Smooth muscle cell (in vitro differentiated cells): ENCODE measurements at regions not wholly inside any gene's neighbourhood (a gene's known extent, or its start where the extent isn't known, plus 50 kb on each side); places are given as distances from the start of the nearest gene placed in this dataset.

Experiments
- DNase-seq: peaks from one replicate; lab custom pipeline; 2025; ENCODE audit not compliant: unreplicated experiment; lab: John Stamatoyannopoulos, UW
- H2AFZ ChIP-seq: fragments of 200-600 bp; sonication (generic); 2 replicates; pipeline ENCODE4 v1.6.0; 2016; ENCODE audit warnings: antibody characterized with exemption, low read depth, mild to moderate bottlenecking
- H3F3A ChIP-seq: fragments of 200-600 bp; sonication (generic); 2 replicates; pipeline ENCODE4 v1.6.0; 2017; ENCODE audit warnings: antibody characterized with exemption, low read depth
- H3K27ac ChIP-seq: fragments of 200-600 bp; sonication (generic); 2 replicates; pipeline ENCODE4 v1.5.1; 2016; ENCODE audit warnings: low read depth, mild to moderate bottlenecking
- H3K27me3 ChIP-seq: fragments of 200-600 bp; sonication (generic); 2 replicates; pipeline ENCODE4 v1.6.1; 2016; ENCODE audit warnings: low read depth, mild to moderate bottlenecking
- H3K36me3 ChIP-seq: fragments of 200-600 bp; sonication (generic); 2 replicates; pipeline ENCODE4 v1.5.1; 2016; ENCODE audit warnings: low read depth
- H3K4me1 ChIP-seq: fragments of 200-600 bp; sonication (generic); 2 replicates; pipeline ENCODE4 v1.5.1; 2016; ENCODE audit warnings: low read depth
- H3K4me2 ChIP-seq: fragments of 200-600 bp; sonication (generic); 2 replicates; pipeline ENCODE4 v1.6.0; 2016; ENCODE audit warnings: mild to moderate bottlenecking
- H3K4me3 ChIP-seq: fragments of 200-600 bp; sonication (generic); 2 replicates; pipeline ENCODE4 v1.5.1; 2016; ENCODE audit warnings: mild to moderate bottlenecking
- H3K79me2 ChIP-seq: fragments of 200-600 bp; sonication (generic); 2 replicates; pipeline ENCODE4 v1.6.0; 2016; ENCODE audit warnings: low read depth, mild to moderate bottlenecking
- H3K9ac ChIP-seq: fragments of 200-600 bp; sonication (generic); 2 replicates; pipeline ENCODE4 v1.6.0; 2016; ENCODE audit warnings: low read depth
- H3K9me3 ChIP-seq: fragments of 200-600 bp; sonication (generic); replicated peaks from 2 replicates; pipeline ENCODE4 v1.5.1; 2016; ENCODE audit warnings: low read depth
- H4K20me1 ChIP-seq: fragments of 200-600 bp; sonication (generic); 2 replicates; pipeline ENCODE4 v1.6.0; 2016; ENCODE audit warnings: low read depth
- WGBS: methylation state at CpG from one replicate; pipeline ENCODE4 v1.1.7; 2016; ENCODE audit warnings: low lambda C conversion rate; 5-methylcytosine and 5-hydroxymethylcytosine counted together
- TF ChIP-seq, protein P1 (sequence below): fragments of 200-600 bp; sonication (generic); IDR thresholded peaks from 2 replicates; pipeline ENCODE4 v1.5.1; 2017; ENCODE audit warnings: borderline replicate concordance, mild to moderate bottlenecking, antibody characterized with exemption; ENCODE audit not compliant: insufficient read depth, poor library complexity, severe bottlenecking

DNA sequence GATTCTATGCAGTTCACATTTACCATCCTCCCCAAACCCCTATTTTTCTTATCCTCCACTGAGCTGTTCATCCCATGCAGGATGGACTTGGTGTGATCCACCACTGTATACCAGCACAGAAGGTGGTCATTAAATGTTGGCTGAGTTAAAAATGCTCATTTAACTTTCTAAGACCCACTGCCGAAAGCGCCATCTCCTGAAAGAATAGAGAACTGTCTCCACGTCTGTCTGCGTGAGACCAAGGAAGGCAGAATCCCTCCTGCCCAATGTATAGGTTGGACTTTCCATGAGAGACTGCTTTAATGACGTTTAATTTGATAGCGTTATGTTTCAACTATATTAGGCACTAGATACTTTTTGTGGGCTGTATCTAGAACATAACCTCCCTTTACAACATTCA, 124.3 kb downstream of the GPAM start:
- no peaks in the 10 kb centered on the region for H3K27me3 ChIP-seq
- H3F3A ChIP-seq: no peaks in the 10 kb centered on the region
- no peaks in the 10 kb centered on the region for H3K36me3 ChIP-seq
- no peaks in the 10 kb centered on the region for H4K20me1 ChIP-seq
- no peak overlapping the region for H3K27ac ChIP-seq
- TF ChIP-seq, protein P1, sequence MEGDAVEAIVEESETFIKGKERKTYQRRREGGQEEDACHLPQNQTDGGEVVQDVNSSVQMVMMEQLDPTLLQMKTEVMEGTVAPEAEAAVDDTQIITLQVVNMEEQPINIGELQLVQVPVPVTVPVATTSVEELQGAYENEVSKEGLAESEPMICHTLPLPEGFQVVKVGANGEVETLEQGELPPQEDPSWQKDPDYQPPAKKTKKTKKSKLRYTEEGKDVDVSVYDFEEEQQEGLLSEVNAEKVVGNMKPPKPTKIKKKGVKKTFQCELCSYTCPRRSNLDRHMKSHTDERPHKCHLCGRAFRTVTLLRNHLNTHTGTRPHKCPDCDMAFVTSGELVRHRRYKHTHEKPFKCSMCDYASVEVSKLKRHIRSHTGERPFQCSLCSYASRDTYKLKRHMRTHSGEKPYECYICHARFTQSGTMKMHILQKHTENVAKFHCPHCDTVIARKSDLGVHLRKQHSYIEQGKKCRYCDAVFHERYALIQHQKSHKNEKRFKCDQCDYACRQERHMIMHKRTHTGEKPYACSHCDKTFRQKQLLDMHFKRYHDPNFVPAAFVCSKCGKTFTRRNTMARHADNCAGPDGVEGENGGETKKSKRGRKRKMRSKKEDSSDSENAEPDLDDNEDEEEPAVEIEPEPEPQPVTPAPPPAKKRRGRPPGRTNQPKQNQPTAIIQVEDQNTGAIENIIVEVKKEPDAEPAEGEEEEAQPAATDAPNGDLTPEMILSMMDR: no peak
- no peaks in the 10 kb centered on the region for H3K79me2 ChIP-seq
- WGBS: 60% methylated on average over 6 of the region's 6 CpGs
- no peak for DNase-seq
- H3K9me3 ChIP-seq: no peaks in the 10 kb centered on the region
- H3K9ac ChIP-seq: no peak overlapping the region
- H3K4me3 ChIP-seq: no peak overlapping the region
- no peaks in the 10 kb centered on the region for H3K4me1 ChIP-seq
- H3K4me2 ChIP-seq: no peak overlapping the region
- no peak overlapping the region for H2AFZ ChIP-seq

DNA sequence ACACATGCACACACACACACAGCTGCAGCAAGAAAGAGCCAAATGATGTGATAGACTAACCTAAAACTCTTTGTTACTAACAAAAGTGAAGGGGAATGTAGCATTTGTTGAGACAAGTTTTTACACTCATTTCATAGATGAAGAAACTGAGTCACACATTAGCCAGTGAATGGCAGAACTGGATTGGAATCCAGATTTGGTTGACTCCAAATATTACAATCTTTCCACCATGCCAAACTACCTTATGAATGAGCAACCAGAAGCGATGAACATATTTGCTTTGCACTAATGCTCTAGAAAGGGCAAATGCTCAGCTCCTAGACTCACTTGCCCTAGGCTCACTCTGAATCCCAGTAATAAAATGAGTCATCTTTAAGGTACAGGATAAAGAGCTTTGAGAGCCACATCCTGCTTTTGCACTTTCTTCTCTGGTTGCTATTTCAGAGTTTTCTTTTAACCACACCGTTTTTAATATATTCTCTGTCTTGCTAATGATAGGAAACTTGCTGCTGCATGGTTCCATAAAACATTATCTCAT, 111.9 kb downstream of the GPAM start:
- Histone ChIP-seq H3K27ac (no peak overlapping the region), H3K27me3 (no peaks in the 10 kb centered on the region), H3K4me1 (no peaks in the 10 kb centered on the region), H3K36me3 (no peaks in the 10 kb centered on the region), H4K20me1 (no peaks in the 10 kb centered on the region), H3K4me3 (no peak overlapping the region), H3K9me3 (no peaks in the 10 kb centered on the region), H3F3A (peaks cover 5% of the 10 kb centered on the region), H3K79me2 (no peaks in the 10 kb centered on the region), H3K4me2 (peak overlapping the region; percentile 4), H2AFZ (no peak overlapping the region), H3K9ac (no peak overlapping the region)
- no peak for DNase-seq
- TF ChIP-seq, protein P1: no peak
- 55% methylated on average over 2 of the region's 2 CpGs for WGBS

DNA sequence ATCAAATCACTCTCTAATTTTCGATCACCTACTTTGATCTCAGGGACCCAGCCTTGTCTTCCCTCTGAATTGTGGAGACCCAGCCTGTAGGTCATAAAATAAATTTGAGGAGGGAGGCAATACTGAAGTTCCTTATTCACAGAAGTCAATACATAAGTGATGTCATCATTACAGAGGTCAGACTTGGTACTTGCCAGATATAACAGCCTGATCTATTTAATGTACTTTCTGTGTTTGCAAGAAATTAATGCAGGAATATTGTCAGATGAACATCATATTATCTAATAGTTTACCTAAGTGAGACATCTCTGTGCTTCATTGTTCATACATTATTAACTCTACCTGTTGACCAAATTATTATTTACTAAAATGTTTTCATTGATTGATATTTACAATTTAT, 105.6 kb downstream of the GPAM start:
- H3K79me2 ChIP-seq: no peaks in the 10 kb centered on the region
- TF ChIP-seq, protein P1: no peak
- H4K20me1 ChIP-seq: no peaks in the 10 kb centered on the region
- H2AFZ ChIP-seq: no peak overlapping the region
- no peaks in the 10 kb centered on the region for H3K9me3 ChIP-seq
- H3K4me1 ChIP-seq: no peaks in the 10 kb centered on the region
- no peak for DNase-seq
- H3K36me3 ChIP-seq: no peaks in the 10 kb centered on the region
- WGBS: 74% methylated on average over 1 of the region's 1 CpG
- H3K4me3 ChIP-seq: no peak overlapping the region
- H3K9ac ChIP-seq: no peak overlapping the region
- peaks cover 5% of the 10 kb centered on the region for H3F3A ChIP-seq
- H3K27me3 ChIP-seq: no peaks in the 10 kb centered on the region
- no peak overlapping the region for H3K27ac ChIP-seq
- H3K4me2 ChIP-seq: no peak overlapping the region

DNA sequence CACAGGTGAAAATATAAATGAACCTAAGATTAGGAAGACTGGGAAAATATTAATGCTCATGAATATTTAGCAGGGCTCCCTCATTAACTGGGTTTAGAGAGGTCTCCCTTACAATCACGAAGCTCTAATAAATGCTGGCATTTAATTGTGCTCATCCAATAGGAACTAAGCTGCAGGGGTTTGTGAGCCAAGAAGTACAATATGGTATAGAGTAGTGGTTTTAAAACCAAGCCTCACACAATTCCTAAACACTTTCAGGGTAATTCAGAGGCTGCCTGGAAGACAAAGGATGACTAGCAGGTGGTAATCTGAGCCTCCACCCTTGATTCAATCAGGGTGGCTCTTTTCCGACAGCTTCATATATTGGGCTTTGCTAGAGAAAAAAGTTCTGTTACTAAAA, 103.3 kb downstream of the GPAM start:
- Histone ChIP-seq H3K9me3 (no peaks in the 10 kb centered on the region), H3F3A (peaks cover 5% of the 10 kb centered on the region), H3K79me2 (no peaks in the 10 kb centered on the region), H4K20me1 (no peaks in the 10 kb centered on the region), H3K4me3 (no peak overlapping the region), H3K36me3 (no peaks in the 10 kb centered on the region), H2AFZ (no peak overlapping the region), H3K27ac (no peak overlapping the region), H3K4me2 (no peak overlapping the region), H3K9ac (no peak overlapping the region), H3K4me1 (no peaks in the 10 kb centered on the region), H3K27me3 (no peaks in the 10 kb centered on the region)
- no peak for DNase-seq
- TF ChIP-seq, protein P1: no peak
- 79% methylated on average over 2 of the region's 2 CpGs for WGBS
